GM18505 (cell line): ENCODE measurements at regions not wholly inside any gene's neighbourhood (a gene's known extent, or its start where the extent isn't known, plus 50 kb on each side); places are given as distances from the start of the nearest gene placed in this dataset.
A peak's percentile ranks its signal among the peaks of the same experiment; 100 is the strongest.

ENCODE experiments used
- ATAC-seq: cut with Tn5 transposase; IDR thresholded peaks from one replicate; pipeline ENCODE4 v1.9.1; 2021; ENCODE audit not compliant: unreplicated experiment
- POLR2A ChIP-seq: IDR thresholded peaks from 4 replicates; pipeline ENCODE4 v1.6.1; 2011; ENCODE audit warnings: borderline replicate concordance; ENCODE audit not compliant: insufficient read depth, insufficient read length; ENCODE audit errors: extremely low read depth

GRCh38 chr4:123090886-123091285 lies 168.5 kb upstream of the NUDT6 start:
- no peak for ATAC-seq
- TF ChIP-seq POLR2A = no peak

- ATAC-seq = no peak
- TF ChIP-seq POLR2A = no peak
These were observed 170.2 kb upstream of the NUDT6 start for GRCh38 chr4:123092586-123092985.

GRCh38 chr4:123093236-123093635 lies 170.8 kb upstream of the NUDT6 start:
- ATAC-seq = no peak
- TF ChIP-seq POLR2A = no peak

- no peak for TF ChIP-seq POLR2A
- no peak for ATAC-seq
These were observed 173.6 kb upstream of the NUDT6 start for GRCh38 chr4:123096038-123096437.

GRCh38 chr4:123102897-123103471 lies 180.6 kb upstream of the NUDT6 start:
- peak; percentile 78 for ATAC-seq
- TF ChIP-seq POLR2A = no peak

GRCh38 chr4:123104310-123105025 lies 182.1 kb upstream of the NUDT6 start:
- TF ChIP-seq POLR2A = no peak

GRCh38 chr4:123105026-123105420 lies 182.6 kb upstream of the NUDT6 start:
- TF ChIP-seq POLR2A = no peak
- ATAC-seq = no peak

More at GRCh38 chr4:123104310-123105025, 182.1 kb upstream of the NUDT6 start:
- ATAC-seq = no peak

GRCh38 chr4:123106747-123107146 lies 184.3 kb upstream of the NUDT6 start:
- no peak for TF ChIP-seq POLR2A
- no peak for ATAC-seq

- no peak for ATAC-seq
- no peak for TF ChIP-seq POLR2A
These were observed 185.3 kb upstream of the NUDT6 start for GRCh38 chr4:123107444-123108252.

GRCh38 chr4:123109139-123109538 lies 186.7 kb upstream of the NUDT6 start:
- no peak for TF ChIP-seq POLR2A
- ATAC-seq = no peak

- ATAC-seq = no peak
- no peak for TF ChIP-seq POLR2A
These were observed 187.8 kb upstream of the NUDT6 start for GRCh38 chr4:123110147-123110546.

- no peak for ATAC-seq
- no peak for TF ChIP-seq POLR2A
These were observed 188.3 kb upstream of the NUDT6 start for GRCh38 chr4:123110685-123111084.

GRCh38 chr4:123113155-123113554 lies 190.8 kb upstream of the NUDT6 start:
- TF ChIP-seq POLR2A = no peak
- no peak for ATAC-seq
